GM19438 (cell line): ENCODE measurements at regions not wholly inside any gene's neighbourhood (a gene's known extent, or its start where the extent isn't known, plus 50 kb on each side); places are given as distances from the start of the nearest gene placed in this dataset.

ENCODE experiments used
- ATAC-seq: cut with Tn5 transposase; IDR thresholded peaks from one replicate; pipeline ENCODE4 v1.9.1; 2021; ENCODE audit warnings: low read depth; ENCODE audit not compliant: unreplicated experiment

DNA sequence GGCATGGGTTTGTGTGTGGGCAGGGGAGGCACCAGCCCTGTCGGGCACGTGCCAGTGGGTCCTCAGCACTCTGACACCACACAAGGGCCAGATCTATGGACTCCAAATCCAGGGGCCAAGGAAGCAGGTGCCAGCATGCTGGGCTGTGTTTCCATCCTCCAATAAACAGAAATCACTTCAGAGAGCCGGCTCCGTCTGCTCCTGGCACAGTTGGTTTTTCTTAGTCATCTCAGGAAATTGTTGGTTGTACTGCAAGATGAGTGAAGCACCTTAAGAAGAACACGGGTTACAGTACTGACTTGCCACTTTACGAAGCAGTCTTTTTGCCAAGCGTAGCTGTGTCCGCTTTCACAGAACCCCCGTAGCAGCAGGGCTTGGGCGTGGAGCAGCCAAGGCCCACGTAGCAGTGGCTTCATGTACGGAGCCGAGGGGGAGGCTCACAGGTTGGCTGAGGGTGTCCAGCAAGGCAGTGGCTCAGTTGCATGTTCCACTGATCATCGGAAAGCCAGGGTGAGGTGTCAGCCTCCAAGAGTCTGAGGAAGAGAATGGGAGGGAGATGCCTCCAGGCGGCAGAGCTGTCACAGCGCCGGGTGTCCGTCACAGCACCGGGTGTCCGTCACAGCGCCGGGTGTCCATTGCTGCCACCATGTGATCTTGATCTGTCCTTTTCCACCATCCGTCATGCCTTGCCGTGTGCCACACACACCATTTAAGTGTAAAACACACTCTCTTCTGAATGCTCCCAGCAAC is 314.9 kb downstream of the CTTN start:
- ATAC-seq: no peak

DNA sequence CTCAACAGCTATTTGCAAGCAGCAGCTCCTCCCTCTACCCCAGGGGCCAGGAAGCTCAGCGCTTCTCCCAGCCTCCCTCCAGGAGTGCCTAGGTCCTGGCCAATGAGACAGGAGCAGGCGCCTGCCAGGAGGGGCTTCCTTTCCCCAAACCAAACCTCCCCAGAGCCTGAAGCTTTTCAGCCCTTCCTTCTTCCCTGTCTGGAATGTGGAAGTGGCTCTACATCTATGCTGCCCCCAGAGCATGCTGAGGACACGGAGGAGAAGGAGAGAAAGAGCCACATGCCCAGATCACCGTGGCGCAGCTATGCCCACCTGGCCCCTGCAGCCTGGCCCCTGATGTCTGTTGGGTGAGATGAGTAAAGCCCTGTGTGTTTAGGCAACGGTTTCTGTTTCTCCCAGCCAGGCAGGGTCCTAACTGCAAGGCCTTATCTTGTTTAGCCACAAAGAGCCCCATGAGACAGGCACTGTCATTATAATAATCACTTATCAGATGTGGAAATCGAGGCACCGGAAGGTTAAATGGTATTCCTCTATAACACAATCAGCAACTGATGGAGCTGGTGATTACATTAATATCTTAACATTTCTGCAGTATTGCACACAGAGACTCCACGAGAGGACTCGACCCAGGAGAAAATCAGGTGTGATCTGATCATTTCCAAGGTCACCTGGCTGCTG is 315.8 kb downstream of the CTTN start:
- no peak for ATAC-seq

DNA sequence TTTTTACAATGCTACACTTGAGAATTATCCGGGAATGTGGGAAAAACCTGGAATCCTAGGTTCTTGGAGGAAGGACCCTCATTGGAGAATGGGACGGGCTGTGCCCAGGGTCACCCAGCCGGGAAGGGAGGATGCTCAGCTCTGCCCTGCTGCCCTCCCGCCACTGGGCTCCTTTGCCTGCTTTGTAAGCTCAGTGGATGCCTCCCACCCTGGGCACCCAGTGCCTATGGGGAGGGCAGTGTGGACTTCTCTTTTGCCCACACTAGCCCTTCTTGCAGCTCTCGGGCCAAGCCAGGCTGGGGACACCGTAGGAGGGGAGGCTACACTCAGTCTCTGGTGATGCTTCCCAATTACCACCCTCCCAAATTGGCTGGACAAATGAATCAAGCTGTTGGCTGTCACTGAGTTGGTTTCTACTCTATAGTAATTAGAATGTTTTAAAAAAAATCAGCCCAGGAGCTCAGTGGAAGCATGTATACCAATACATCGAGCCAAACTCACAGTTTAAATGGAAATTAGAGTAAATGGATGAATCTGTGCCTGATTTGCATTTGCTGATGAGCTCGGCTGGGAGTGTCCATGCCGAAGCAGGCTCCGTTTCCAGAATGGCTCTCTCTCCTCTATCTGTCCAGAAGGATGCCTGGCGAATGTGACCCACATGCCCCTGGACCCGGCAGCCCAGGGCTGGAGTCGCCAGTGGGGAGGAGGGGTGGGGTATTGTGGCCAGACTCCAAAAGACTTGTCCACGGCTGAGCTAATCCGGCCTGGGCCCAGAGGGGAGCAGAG is 317.0 kb downstream of the CTTN start:
- ATAC-seq: no peak

DNA sequence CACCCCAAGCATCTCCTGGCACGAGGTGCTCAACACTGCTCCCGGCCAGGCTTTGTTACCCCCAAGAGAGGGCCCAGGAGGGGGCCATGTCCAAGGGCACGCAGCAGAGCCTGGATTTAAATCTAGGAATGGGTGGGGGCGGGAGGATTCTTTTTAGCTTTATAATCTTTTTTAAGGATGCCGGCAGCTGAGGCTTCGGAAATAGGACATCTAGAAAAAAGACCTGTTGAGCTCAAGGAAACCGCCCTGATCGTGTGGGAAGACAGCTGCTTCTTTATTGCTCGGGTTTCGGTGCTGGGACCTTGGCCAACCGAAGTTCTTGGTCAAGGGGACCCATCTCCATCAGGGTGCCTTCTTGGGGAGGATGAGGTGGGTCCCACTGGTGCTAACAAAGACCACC is 317.9 kb downstream of the CTTN start:
- no peak for ATAC-seq

DNA sequence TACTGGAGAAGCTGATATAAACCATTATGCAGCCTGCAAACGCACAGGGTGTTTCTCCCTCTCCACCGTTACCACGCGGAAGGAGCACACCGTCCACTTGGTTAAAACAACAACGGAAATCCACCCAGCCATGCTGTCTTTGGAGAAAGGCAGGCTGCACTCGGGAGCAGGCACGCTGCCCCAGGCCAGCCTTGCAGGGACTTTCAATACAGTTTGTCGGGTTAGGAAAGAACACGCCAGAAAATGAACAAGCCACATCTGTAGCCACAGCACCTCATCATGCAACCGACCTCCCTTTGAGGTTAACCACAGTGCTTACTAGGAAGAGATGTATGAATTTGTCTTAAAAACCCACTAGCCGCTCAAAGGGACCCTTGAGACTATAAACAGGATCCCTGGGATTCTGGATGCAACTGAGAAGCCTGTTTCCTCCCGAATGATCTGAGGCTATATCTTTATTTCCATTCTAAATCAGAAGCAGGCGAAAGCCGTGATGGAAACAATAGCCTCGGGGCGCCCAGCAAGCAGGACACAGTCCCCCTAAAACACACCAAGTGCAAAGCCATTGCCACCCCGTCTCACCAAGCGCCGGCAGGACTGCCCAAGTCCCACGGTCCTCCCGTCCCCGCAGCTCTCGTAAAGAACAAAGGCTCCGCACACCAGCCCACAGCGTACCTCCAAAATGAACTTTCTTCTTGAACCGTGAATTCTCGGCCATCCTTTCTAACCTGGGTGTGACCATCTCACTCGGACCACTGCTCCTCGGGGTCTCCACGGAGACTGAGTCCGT is 318.9 kb downstream of the CTTN start:
- no peak for ATAC-seq

DNA sequence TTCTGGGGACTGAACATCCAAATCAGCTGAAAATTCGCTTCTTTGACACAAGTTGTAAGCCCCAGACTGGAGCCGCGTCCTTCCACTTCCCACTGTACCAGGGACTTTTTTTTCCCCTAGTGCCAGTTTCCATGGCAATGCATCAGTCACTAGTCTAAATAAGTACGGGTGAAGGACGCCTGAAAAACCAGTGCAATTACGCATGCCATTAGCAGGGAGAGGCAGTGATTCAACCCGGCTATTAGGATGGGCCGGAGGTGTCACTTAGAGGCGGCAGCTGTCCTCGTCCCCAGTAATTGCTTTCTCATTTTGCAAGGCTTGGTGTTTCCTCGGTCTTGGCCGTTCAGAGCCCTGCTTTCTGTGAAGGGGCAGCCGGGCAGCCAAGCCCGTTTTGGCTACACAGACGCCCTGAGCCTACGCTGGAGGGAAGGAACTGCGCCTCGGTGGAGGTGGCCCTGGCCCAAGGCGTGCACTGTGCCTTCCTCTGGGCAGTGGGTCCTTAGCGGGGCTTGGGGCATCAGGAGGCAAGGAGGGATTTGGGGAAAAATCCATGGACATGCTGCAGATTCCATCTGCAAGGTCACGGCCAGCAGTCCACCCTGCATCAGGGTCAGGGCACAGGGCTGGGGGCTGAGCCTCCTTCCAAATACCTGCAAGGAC is 319.7 kb downstream of the CTTN start:
- ATAC-seq: no peak

DNA sequence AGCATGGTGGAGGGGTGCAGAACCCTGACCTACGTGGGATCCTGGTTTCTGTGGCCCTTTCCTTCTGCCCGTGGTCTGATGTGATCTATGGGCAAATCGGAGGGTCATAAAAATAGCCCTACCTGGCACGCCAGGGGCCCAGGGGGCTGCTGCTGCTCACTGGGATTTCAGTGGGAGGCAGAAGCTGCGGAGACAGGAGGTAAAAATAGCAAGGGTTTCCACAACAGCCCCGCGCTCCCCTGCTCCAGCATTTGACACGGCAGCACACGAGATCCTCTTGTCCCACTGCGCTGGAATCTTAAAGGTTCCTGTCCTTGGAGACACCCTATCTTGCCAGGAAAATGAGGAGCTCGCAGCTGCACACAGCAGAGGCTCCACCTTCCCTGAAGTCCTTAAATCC is 321.2 kb downstream of the CTTN start:
- ATAC-seq: no peak

DNA sequence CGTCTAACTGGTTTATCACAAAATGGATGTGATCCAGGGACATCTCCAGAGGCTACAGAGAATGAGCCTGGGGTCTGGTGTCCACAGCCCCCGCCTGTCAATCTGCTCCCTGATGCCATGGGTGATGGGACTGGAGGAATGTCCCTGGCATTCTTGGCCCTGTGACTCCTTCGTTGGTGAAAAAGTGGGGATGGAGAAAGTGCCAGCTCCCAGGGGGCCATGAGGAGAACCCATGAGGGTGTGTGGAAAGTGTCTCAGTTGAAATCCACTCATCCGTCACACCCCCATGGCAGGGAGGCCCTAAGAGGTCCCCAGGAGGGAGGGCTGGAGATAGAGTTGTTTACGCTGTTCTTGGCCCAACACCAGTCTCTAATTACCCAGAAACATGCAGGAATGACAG is 322.0 kb downstream of the CTTN start:
- no peak for ATAC-seq

DNA sequence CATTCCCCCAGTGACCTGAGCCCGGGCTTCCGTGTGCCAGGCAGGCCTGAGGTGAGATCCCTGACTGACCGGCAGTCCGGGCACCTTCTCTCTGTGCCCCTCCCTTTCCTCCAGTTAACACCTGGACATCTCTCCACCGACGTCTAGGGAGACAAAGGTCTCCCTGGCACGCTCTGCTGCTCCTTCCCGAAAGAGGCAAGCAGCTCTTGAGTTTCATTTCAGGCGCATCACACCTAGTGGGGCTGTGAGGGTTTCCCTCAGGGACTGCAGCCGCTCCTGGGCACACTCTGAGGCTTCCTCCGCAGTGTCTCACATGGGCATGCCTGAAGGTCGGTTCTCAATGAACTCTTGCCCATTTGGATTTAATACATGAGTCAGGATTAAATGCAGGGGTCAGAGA is 322.7 kb downstream of the CTTN start:
- ATAC-seq: no peak

DNA sequence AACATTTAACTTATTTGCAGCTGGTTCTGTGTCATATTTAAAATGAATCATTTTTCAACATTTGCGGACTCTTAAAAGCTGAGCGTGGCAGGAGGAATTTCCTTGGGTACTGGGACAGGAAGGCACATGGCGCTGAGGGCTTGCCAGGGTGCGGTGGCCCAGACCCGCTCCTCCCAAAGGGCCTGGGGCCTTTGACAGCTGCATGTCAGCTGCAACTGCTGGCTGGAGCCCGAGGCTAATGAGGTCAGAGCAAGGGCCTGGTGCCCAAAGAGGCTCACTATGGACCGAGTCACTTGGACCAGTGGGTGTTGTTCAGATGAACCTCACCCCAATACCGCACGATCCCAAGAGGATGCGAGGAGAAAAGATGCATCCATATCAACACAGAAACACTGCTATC is 326.9 kb downstream of the CTTN start:
- ATAC-seq: no peak

DNA sequence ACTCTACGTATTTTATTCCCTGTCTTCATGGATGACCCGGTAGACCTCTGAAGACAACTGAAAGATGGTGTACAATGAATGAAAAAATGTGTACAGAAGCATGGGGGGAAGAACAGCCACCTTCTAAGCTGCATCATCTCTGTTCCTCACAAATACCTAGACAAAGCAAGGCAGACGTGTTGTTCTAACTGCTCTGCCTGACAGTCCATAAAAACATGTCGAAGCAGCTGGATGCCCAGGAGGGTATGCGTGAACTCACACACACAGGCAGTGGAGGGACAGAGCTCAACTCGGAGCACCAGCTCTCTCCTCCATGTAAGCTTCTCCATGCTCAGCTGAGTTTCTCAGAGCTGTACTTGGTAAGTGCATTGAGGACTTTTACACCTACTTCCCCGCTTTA is 327.4 kb downstream of the CTTN start:
- ATAC-seq: no peak

DNA sequence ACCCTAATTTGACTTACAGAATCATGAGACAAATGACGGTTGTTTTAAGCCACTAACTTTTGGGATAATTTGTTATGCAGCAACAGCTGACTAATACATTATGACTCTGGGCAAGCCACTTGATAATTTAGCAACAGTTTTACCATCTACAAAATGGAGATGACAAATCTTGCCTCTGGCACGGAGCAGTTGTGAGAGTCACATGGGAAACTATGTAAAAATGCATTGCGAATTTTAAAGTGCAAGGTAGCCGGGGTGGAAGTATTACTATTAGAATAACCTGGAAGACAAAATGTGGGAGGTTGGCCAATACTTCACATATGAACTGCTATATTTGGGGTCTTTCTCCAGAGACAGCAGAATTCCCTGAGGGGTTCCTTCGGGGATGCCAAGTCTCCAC is 328.7 kb downstream of the CTTN start:
- ATAC-seq: no peak

DNA sequence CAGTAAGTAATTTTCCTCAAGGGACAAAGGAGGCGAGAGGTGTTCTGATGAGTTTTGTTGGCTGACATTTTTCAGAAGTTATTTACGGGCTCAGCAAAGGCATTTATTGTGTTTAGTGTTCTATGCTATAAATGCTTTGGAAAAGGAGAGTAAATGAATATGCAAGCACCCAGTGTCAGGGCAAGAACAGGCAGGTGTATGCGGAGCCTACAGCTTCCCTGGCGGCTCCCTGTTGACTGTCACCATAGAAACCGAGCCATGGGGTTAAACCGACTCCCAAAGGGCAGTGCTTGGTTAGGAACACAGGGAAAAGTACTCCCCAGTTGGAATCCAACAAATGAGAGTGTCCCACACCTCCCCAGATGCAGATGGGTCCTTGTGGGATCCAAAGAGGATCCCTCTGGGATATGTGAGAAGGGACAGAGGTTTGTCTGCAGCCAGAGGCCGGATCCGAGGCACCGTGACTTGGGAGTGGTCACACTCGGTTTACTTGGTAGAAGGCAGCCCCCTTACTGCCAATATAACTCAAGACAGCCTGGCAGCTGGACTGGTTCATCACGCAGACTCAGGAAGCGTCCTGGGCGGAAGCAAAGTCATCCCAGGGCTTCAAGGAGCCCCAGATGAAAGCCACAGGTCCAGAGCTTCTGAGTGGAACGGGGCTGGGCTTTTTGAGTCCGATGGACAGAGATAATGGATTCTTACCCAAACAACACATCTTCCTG is 329.7 kb downstream of the CTTN start:
- no peak for ATAC-seq

DNA sequence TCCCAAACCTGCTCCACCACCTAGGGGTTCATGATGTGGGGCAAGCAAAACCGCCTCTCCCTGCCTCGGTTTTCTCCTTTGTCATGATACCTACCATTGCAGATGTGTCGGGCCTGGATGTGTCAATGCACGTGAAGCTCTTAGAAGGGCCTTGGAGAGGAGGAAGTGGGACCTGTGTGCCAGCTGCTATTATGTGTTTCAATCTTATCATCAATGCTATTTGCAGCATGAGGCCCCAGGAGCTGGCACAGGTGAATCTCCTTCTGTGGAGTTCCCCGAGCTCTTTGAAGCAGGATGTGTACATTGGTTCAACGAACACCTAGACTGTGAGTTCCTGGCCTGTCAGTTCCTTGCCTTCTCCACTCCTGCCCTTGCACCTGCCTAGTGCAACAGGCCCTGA is 331.6 kb downstream of the CTTN start:
- no peak for ATAC-seq

DNA sequence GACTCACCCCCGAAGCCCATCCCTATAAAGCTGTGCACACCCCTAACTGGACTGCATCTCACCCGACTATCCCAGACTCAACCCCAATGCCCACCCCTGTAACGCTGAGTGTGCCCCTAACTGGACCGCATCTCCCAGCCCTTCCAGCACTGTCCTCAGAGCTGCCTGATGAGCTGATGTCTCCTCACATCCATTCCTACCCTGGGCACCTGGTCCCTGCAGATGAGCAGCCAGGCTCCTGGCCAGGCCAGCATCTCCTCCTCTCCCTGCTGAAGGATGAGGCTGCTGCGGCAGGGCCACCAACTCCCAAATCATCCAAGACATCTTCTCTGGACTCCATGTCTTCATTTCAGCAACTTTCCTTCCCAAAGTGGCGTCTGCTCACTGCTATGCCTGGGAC is 332.1 kb downstream of the CTTN start:
- ATAC-seq: no peak

DNA sequence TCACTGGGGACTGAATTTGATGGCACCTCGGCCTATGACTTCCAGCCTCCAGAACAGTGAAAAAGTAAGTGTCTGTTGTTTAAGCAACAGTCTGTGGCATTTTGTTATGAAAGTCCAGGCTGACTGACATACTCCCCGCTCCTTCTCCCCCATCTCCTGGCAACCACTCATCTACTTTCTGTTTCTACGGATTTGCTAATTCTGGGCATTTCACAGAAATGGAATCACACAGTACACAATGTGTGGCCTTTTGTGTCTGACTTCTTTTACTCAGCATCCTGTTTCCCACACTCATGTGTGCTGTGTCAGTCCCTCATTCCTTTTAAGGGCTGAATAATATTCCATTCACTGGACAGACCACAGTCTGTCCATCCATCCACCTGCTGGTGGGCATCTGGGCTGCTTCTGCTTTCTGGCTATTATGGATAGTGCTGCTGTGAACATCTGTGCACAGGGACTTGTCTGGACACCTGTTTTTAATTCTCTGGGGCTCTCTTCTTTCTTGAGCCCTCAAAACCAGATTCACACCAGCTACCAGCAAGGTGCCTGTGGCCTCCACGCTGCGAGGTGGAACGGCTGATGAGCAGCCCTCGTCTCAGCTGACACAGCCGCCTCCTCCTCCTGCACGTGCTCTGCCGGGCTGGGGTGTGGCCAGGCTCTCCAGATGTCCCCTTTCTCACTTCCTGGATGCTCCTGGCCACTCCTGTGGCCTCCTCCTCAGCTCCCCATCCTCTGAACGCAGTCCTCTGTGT is 333.1 kb downstream of the CTTN start:
- no peak for ATAC-seq

DNA sequence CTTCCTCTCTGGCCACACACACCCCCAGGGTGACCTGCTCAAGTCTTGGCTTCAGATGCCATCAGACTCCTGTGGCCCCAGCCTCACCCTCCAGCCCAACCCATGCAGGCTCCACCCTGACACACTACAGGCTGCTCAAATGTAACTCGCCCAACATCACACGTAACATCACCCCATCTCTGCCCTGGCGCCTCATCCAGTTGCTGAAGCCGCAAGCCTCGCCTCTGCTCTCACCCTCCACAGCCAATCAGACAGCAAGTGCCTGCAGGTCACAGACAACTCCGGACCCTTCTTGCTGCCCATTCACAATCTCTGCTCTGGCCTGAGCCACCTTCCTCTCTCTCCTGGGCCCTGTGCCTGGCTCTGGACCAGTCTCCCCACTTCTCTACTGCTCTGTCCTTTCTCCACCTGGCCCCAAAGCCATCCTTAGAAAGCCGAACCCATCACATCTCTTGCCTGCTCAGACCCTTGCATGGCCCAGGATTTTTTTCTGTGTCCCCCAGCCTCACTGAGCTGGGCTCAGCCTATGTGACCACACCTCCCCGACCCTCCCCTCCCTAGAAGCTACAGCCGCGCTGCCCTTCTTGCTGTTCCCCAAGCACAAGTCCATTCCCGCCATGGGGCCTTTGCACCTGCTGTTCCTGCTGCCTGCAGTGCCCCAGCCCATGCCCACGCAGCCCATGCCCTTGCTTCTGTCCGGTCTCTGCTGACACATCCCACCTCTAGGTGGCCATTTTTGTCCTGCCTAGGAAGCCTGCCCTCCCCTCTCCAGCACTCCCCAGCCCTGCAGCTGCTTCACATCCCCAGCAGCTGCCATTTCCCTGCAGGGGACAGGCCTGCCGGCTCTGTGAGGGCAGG is 333.9 kb downstream of the CTTN start:
- no peak for ATAC-seq

DNA sequence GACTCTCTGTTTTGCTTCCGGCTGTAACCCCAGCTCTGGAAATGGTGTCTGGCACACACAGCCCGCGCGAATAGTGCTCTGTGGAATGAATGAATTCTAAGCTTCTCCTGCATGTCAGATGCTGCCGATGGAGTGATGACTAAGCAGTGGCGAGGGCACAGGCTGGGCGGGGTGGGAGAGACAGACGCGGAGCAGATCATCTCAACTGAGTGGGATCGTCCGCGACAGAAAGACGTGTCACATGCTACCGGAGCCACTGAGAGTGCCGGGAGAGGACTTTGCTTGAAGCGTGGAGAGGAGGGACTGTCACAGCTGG is 334.5 kb downstream of the CTTN start:
- ATAC-seq: no peak
